Gastroesophageal sphincter (tissue), 3 donors: ENCODE measurements at regions not wholly inside any gene's neighbourhood (a gene's known extent, or its start where the extent isn't known, plus 50 kb on each side); places are given as distances from the start of the nearest gene placed in this dataset.

Experiments
- CTCF ChIP-seq, 4 experiments: fragments of 200-600 bp in 2 of 4; fragments of 450-650 bp in 2 of 4; sonication (generic) in 1 of 4; IDR thresholded peaks; one replicate each; pipeline ENCODE4 v1.5.1; 2017 to 2019; ENCODE audit warnings: antibody characterized with exemption in 4 of 4, mild to moderate bottlenecking in 2 of 4, moderate library complexity in 2 of 4
- EP300 ChIP-seq: sonication (generic); formaldehyde crosslinking; IDR thresholded peaks from one replicate; pipeline ENCODE4 v1.6.1; 2017; ENCODE audit warnings: antibody characterized with exemption, mild to moderate bottlenecking
- POLR2A ChIP-seq, 2 donors: fragments of 450-650 bp; IDR thresholded peaks; one replicate each; pipeline ENCODE4 v1.6.1; 2017; ENCODE audit warnings: antibody characterized with exemption in 2 of 2, mild to moderate bottlenecking in 2 of 2, moderate library complexity in 1 of 2
- POLR2AphosphoS5 ChIP-seq: sonication (generic); formaldehyde crosslinking; IDR thresholded peaks from one replicate; pipeline ENCODE4 v1.6.1; 2017; ENCODE audit warnings: antibody characterized with exemption

GRCh38 chr1:199208847-199209246 lies 570.0 kb downstream of the PTPRC start:
- TF ChIP-seq CTCF (IDR thresholded peaks at IDR 0.05) (no peak), EP300 (no peak), POLR2A (IDR thresholded peaks at IDR 0.05) (no peak), POLR2AphosphoS5 (no peak)
